ENCODE measurements at regions not wholly inside any gene's neighbourhood (a gene's known extent, or its start where the extent isn't known, plus 50 kb on each side); places are given as distances from the start of the nearest gene placed in this dataset.

DNA sequence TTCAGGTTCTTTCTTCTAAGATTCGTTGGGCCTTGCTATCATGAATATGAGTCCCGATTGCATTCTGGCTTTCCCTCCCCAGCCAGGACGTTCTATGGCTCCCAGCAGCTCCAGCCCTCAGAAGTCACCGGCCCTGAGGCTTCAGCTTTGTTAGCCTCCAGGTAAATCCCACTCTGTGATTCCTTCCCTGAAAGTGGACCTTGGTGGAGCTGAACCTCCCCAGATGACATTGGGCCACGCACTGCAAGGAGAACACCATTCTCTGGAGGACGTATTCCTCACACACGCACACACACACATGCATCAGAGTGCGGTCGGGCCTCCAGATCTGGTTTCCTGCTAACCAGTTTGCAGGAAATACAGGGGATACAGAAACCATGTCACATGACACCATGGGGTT is 487.3 kb upstream of the CDH4 start:
- POLR2A ChIA-PET: no interaction called here

DNA sequence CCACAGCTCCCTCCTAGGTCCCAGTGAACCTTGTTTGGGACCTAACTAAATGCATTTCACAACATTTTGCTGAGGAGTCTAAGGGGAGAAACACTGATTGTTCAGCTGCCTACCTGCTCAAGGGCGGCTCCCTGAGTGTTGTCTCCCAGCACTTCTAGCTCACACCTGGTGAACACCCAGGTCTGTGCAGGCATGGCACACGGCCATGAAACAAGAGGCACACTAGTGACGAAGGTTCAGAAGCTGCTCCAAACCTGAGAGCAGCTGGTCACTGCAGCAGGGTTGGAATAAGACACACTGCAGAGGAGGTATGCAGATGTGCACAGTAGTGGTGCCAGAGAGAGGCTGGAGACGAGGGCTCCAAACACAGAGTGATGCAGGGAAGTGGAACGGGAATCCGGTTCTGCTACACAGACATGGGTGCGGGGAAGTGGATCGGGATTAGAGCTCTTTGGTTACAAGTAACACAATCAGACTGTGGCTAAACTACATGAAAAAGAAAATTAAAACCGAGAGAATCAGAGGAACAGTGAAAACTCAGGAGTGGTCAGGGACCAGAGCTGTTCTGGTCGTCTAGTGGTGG is 486.1 kb upstream of the CDH4 start:
- TF ChIP-seq, protein P1, sequence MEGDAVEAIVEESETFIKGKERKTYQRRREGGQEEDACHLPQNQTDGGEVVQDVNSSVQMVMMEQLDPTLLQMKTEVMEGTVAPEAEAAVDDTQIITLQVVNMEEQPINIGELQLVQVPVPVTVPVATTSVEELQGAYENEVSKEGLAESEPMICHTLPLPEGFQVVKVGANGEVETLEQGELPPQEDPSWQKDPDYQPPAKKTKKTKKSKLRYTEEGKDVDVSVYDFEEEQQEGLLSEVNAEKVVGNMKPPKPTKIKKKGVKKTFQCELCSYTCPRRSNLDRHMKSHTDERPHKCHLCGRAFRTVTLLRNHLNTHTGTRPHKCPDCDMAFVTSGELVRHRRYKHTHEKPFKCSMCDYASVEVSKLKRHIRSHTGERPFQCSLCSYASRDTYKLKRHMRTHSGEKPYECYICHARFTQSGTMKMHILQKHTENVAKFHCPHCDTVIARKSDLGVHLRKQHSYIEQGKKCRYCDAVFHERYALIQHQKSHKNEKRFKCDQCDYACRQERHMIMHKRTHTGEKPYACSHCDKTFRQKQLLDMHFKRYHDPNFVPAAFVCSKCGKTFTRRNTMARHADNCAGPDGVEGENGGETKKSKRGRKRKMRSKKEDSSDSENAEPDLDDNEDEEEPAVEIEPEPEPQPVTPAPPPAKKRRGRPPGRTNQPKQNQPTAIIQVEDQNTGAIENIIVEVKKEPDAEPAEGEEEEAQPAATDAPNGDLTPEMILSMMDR (IDR thresholded peaks at IDR 0.05; ENCODE audit: control extremely low read depth, extremely low read depth, low read depth, missing control alignments): no peak
- ChIA-PET POLR2A (no interaction called here), CTCF (interaction anchor here (1.2 kb wide), 1 partner anchor 16 kb away, joined by 3 read pairs; no protein-coding TSS in a partner anchor)

More for the DNA sequence above, 487.3 kb upstream of the CDH4 start:
- TF ChIP-seq, protein P1 (IDR thresholded peaks at IDR 0.05; ENCODE audit: control extremely low read depth, extremely low read depth, low read depth, missing control alignments): no peak
- CTCF ChIA-PET: no interaction called here
- no peak for DNase-seq (ENCODE audit: extremely low spot score)

GRCh38 chr20:60768216-60768615 is 483.8 kb upstream of the CDH4 start:
- ChIA-PET POLR2A (no interaction called here), CTCF (no interaction called here)
- TF ChIP-seq, protein P1 (IDR thresholded peaks at IDR 0.05; ENCODE audit: control extremely low read depth, extremely low read depth, low read depth, missing control alignments): no peak
- DNase-seq (ENCODE audit: extremely low spot score): no peak

More for the DNA sequence above, 486.1 kb upstream of the CDH4 start:
- no peak for DNase-seq (ENCODE audit: extremely low spot score)

- ChIA-PET CTCF (interaction anchor here (1.4 kb wide), 1 partner anchor 9 kb away, joined by 3 read pairs; no protein-coding TSS in a partner anchor), POLR2A (no interaction called here)
- DNase-seq (ENCODE audit: extremely low spot score): no peak
- TF ChIP-seq, protein P1 (IDR thresholded peaks at IDR 0.05; ENCODE audit: control extremely low read depth, extremely low read depth, low read depth, missing control alignments): no peak
Measured at GRCh38 chr20:60780388-60781025, 471.6 kb upstream of the CDH4 start.

DNA sequence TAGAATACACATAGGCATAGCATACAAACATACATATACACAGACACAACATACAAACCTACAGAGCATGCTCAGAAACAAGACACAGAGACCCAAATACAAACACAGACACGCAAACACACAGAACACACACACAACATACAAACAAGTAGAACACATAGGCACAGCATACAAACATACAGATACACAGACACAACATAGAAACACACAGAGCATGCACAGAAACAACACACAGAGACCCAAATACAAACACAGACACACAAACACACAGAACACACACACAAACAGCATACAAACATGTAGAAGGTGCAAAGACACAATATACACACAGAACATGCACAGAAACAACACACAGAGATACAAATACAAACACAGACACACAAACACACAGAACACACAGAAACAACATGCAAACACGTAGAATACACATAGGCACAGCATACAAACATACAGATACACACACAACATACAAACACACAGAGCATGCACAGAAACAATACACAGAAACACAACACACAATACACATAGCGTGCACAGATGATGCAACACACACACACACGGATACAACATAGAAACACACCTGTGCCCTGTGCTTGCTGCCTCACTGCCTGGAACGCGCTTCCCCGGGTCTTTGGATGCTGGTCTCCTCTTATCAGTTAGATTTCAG is 469.0 kb upstream of the CDH4 start:
- DNase-seq (ENCODE audit: extremely low spot score): no peak
- TF ChIP-seq, protein P1 (IDR thresholded peaks at IDR 0.05; ENCODE audit: control extremely low read depth, extremely low read depth, low read depth, missing control alignments): no peak
- ChIA-PET POLR2A (no interaction called here), CTCF (interaction anchor here (1.2 kb wide), 1 partner anchor 17 kb away, joined by 3 read pairs; no protein-coding TSS in a partner anchor)

DNA sequence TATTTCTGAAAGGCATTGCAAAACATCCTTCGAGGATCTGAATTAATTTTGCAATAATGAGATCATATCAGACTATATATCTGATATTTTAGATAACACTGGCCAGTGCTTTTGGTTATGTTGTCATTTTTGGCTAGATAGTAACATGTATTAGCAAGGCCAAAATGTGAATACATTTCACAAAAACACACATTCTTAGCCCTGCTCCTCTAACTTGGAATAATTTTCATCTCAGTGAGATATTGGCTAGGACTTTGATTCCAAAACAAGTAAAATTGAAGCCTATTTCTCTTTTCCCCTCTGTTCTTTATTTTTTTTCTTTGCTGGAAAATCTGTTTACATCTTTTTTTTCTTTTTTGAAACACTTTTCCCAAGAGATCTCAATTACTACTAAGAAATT is 466.8 kb upstream of the CDH4 start:
- CTCF ChIA-PET: no interaction called here
- POLR2A ChIA-PET: no interaction called here

More for the DNA sequence above, 466.8 kb upstream of the CDH4 start:
- TF ChIP-seq, protein P1 (IDR thresholded peaks at IDR 0.05; ENCODE audit: control extremely low read depth, extremely low read depth, low read depth, missing control alignments): no peak
- no peak for DNase-seq (ENCODE audit: extremely low spot score)
